ENCODE measurements at regions not wholly inside any gene's neighbourhood (a gene's known extent, or its start where the extent isn't known, plus 50 kb on each side); places are given as distances from the start of the nearest gene placed in this dataset.

DNA sequence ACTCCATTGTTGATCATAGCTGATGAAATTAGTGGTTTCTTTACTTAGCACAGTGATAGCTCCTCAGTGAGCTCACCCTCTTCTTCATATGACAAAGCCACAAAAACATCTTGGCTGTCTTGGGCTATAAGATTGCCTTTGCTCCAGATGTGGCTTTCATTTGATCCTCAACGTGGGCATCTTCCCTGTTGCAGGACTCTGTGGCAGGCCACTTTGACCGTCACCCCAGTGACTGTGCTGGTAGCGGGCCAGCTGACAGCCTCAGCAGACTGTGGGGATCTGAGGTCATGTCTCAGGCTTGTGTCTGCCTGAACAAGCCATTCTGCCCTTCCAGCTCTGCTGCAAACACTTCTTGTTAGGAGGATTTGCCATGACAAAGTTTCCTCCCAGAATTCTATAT lies 422.2 kb downstream of the NR2F1-AS1 start:
- DNase-seq, result no peak

DNA sequence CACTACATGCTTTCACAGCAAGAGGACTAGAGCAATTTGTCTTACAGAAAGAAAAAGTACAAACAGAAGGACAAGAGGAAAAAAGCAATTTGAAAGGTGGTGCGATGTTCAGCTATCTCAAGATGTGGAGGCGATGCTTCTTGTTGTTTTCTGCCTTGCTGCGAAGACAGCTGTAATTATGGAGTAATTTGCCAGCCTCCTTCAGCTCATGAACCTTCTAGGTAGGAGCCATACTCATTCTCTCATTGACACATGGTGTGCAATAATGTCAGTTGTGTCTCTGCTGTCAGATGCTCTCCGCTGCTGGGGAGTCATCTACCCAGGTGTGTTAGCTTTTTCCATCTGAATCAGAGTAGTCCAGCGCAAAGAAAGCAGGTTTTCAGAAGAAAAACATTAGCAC lies 424.5 kb downstream of the NR2F1-AS1 start:
- no peak for DNase-seq

DNA sequence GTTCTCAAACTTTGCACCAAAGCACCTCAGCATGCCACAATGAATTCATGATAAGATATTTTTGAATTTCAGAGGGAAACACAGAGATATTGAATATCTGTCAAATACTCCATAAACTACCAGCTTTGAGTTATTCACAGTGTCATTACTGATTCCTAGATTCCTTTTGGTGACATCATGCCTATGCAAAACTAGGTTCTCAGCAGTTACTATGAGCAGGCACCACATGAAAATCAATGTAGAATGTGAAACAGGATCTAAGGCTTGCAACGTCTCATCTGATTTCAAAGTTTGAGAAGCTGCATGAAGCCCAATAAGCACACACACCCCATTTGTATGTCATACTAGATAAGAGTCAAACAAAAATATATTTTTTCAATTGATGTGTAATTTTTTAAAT lies 426.5 kb downstream of the NR2F1-AS1 start:
- no peak for DNase-seq

DNA sequence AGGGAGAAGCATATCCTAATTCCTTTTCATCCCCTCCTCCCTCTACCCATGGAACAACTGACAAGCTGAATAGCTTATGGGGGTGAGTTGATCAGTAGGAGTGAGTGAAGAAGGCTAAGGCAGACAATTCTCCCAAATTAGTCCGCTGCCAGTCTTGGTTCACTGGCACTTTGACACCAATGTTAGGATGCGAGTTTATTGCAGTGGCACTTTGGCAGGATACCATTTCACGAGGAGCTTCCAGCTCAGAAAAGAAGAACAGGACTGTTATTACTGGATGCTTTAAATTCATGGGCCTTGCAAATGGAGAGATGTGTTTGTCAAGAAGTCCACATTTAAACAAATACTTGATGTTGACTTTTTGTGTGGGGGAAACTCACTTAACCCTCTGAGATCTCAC lies 427.6 kb downstream of the NR2F1-AS1 start:
- no peak for DNase-seq

DNA sequence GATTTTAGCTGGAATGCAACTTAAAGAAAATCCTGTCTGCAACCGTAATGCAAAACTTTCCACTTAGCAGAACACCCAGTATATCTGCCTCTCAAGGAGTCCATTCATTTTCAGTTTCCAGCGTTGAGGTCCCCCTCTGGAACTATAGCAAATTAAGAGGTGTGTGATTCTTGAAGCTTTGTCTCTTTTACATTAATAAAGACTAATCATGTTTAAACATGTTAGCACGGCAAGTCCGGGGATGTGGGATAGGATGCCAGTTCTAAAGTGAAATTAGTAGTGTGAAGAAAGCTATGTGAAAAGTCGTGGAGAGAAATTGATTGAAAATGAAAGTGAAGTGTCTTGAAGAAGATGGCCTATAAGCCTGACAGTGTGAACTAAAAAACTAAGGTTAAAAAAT lies 429.1 kb downstream of the NR2F1-AS1 start:
- DNase-seq, result no peak

DNA sequence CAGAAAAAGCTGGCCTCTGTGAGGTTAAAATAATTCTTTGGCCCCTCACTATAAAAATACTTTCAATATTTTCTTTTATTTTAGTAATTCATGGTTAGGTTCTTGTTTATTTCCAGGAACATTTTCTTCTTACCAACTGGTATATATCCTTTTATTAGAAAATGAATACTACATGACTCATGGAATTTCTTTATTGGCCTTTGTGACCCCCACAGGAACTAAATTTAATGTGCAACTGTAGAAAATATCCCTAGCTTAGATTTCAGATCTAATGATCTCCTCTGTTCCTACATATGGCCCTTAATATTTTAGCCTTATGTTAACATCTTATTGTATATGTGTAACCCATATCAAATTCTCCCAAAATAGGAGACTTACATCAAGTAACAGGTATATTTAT lies 429.9 kb downstream of the NR2F1-AS1 start:
- no peak for DNase-seq

DNA sequence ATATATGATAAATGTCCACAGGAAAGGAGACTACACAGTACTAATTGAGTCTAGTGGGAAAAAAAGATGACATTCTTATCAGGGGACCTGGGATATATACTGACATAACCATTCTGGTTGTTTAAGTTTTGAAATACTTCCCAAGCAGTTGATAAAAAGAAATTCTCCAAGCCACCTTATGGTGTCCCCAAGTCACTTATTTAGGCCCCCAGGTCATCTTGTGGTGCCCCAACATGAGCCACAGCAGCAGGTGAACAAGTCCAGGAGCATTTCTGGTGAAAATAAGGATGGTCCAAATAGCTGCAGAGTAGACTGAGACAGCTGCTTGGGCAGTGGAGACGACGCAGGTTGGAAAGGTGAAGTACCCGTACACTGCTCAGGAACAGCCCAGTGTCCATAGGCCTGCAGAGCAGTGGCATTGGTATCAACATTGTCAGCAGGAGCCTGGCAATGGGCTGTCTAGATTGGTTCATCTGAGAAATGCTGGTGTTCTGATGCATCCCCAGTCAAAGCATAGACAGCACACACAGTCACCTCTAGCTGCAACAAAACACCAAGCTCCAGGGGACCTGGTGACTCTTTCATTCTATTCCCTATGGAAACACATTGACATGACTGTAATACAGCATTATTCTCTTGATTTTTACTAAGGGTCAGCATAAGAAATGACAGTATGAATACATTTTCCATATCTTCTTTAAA lies 430.6 kb downstream of the NR2F1-AS1 start:
- DNase-seq, result no peak

DNA sequence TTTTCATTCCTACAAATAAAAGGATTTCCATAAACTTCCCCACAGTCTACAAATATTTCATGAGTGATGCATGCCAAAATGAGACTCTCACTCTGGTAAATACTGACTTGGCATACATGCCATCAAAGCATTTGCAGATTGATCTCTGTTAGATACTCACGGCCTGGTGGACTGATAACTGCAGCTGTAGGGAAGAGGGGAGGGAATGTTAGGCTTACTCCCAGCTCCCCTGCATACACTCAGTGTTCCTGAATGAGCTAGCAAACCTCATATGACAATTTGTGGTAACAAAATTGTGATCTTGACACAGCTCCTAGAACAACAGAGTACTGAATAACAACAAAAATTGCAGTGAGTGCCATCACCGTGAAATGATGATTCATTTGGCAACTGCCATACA lies 435.3 kb downstream of the NR2F1-AS1 start:
- DNase-seq, result no peak

DNA sequence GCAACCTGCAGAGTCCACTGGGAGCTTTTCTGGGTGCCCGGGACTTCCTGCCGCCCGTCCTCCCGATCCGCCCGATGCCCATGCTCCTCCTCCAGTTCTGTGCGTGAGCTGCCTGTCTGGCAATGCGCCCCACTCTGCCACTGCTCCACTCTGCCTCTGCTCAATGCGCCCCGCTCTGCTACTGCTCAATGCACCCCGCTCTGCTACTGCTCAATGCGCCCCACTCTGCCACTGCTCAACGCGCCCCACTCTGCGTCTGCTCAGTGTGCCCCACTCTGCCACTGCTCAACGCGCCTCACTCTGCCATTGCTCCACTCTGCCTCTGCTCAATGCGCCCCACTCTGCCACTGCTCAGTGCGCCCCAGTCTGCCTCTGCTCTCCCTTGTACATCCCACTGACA lies 436.0 kb downstream of the NR2F1-AS1 start:
- DNase-seq, result no peak

DNA sequence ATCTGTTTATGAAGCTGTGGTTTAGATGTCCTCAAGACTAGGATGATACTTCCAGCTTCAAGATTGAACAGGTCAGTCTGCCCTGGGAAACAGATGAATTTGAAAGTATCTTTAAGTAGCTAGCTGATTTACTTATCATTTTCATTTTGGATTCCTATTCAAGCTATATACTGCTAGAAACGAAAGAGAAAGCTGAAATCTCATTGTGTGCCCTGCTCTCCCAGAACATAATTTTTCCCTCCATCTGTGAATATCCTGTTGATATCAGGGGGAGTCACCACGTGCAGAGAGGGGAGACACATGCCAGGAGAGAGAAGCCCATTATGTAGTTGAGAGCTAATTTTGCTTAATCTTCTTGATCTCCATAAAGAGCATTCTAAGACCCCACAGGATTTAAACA lies 439.1 kb downstream of the NR2F1-AS1 start:
- no peak for DNase-seq

DNA sequence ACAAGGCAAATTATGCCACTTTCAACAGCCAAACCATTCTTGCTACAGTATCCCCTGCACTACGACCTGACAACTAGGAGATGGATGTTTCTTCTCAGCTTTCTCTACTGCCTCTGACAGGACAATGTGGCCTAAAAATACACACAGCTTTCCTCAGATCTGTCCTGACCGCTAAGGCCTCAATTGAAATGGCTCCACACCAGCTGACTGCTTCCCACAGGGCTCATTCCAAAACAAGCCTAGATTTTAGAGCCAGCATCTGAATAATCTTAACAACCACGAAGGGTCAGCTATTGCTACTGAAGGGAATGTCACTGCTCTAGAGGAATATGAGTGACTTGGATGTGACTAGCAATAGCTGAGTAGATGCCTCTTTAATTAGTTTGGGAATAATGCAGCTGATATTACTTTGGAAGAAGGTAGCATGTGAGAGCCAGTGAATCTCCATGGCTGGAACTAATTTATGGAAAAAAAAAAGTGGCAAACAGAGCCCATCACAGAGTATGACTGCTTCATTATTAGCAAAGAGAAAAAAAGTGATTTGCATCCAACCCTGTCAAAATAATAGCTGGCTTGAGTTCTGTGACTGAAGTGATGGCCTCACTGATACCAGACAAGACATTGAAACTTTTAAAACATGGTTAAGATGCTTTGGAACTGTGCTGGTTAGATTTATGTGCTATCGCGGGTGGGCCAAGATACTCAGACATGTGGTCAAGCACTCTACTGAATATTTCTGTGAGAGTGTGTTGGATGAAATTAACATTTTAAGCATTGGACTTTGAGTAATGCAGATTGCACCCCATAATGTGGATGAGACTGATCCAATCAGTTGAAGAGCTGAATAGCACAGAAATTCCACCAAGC lies 450.2 kb downstream of the NR2F1-AS1 start:
- DNase-seq, result no peak

DNA sequence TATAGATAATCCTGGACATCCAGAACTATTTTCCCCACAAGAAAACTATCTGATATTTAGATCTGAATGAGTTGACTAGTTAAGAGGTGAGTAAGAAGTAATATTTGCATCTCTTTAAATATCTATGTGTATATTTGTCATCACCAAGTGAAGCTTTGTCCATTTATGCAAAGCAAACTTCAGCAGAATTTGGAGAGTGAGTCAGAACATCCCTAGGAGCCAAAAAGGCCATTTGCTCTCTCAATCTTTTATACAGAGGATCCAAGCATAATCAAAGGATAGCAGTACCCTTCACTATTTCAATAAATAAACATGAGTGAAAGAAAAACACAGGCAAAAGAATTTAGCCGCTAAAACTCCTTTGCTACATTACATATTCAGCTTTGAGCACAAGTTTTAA lies 454.4 kb downstream of the NR2F1-AS1 start:
- DNase-seq, result no peak

DNA sequence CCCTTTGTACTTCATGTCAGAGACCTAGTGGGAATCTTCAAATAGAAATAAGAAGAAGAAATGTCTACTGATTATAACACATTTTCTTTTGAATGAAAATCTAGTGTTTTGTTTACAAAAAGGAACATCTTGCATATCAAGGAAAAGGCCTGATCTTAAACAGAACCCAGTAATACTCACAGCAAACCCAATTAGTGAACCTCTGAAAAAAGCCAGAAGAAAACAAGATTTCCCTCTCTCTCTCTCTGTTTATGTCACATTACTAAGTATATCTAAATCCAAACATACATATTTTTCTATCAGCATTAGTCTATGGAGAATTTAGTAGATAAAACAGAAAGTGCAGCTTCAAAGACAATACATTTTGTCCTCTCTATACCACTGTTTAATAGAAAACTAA lies 457.9 kb downstream of the NR2F1-AS1 start:
- DNase-seq, result no peak

DNA sequence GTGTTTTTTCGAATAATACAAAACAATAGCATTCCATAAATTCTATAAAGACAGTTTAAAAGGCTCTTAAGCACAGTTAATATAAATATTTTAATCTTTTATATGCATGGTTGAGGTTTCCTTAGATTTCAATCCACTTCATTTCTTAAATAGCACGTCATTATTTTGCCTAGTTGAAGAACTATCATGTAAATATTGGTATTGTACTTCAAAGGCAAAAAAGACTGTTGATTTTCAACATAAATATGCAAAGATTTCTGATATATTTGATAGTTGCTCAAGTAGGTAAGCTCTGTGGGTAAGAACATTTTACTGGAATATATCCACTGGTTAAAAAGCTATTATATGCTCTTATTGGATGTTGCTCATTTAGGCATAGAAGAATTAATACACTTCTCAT lies 458.6 kb downstream of the NR2F1-AS1 start:
- DNase-seq, result no peak

DNA sequence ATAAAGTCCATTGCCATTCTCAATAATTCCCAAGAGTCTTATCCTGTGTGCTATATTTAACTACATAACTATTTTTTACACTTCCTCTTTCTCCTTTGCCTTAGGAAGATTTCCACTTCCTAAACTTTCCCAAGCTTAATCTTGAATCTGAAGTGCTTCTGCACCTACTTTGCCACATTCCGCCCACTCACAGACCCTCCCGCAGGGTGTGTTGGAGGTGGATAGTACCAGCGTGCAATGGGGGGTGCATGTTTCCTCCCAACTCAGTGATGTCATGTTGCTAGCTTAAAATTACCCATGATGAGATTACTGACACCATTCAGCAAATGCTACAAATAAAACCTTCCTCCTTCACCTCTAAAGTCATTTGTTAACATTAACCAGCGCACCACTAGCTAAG lies 460.2 kb downstream of the NR2F1-AS1 start:
- no peak for DNase-seq

DNA sequence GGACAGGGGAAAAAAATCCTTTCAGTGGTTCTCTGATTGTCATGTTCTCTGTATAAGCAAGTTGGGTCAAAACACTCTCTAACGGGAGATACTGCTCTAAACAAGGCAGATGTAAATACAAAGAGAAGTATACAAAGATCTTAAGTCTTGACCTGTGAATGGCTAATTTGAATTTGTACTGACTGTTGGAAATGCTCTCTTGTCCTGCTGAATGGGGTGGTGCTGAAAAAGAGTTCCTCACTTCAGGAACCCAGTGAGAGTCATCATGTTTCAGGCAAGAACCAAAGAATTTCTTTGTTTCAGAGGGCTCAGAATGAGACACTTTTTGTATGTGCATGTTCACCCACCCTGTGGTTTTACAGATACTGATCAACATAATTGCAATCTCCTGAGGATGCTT lies 461.0 kb downstream of the NR2F1-AS1 start:
- DNase-seq, result no peak

DNA sequence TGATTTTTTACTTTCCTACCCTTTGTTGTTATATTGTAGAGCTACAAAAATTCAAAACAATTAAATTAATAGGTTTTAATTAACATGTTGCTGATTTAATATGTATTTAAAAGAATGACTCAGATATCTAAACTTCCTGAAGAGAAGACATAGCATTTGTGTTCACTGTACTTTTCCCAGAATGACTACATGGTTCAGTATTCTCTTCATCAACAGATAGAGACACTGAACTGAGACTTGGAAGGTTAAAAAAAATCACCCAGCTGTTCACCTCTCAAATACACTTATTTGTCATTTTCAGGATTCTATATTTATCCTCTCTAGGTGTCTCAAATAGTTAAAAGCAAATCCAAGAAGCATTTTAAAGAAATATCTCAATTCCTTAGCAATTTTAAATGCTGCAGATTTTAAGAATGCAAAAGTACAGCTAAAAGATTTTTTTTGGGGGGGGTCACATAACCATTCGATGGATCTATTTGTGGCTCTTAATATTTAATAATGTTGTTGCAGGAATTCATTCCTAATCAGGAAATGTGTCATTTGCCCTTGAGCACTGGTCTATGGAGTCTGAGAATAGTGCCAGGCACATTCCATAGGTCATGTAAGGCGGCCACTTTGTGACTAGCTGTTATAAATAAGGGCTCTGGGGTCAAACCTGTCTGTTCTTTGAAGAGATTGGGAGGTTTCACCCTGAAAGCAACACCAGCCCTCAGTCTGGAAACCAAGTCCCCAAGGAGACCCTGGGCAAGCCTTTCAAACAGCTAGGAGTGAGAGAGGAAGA lies 463.1 kb downstream of the NR2F1-AS1 start:
- DNase-seq, result no peak

DNA sequence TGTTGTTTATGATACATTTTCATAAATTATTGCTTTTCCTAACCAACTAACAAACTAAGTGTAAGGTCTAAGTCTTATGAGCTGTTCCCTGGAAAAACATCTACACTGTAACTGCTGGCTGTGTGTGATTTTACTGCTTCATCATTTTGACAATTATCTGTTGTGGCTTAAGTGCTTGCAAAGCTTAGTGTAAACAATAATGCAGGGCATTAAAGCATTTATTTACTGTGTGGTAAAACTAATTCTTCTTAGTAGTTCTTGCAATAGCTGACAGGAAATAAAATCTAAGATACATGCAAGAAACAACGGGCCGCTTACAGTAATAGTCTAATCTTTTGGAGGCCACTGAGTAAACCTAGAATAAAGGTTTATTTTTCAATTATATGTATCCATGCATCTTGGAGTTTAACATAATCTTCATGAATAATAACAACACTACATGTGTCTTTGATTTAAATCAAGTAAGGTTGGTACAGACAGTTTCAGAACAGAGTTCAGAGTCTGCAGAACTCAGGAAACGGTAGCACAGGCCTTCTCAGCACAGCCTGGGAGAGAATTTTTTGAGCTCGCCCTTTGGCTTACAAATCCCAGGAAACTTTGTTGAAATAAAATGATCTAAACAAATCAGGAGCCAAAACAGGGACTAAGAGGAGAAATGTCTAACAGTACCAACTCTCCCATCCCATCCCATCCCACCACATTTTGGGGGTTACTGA lies 473.1 kb downstream of the NR2F1-AS1 start:
- DNase-seq, result no peak

DNA sequence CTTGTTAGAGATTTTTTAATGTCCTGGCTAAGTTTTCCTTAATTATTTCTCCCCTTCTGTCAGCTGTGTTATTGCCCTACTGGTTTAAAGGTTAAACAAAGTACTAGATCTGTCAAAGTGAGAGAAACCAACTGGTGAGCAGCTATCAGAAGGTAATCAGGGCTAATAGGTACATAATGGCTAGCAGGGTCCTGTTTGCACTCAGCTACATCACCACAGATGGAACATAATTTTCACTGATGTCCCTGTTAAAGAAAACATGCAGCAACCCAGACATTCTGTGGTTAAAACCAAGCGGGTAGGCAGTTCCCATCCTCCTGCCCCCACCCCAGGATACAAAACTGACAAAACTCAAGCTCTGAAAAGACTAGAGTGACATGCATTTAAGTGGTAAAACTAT lies 473.9 kb downstream of the NR2F1-AS1 start:
- no peak for DNase-seq

DNA sequence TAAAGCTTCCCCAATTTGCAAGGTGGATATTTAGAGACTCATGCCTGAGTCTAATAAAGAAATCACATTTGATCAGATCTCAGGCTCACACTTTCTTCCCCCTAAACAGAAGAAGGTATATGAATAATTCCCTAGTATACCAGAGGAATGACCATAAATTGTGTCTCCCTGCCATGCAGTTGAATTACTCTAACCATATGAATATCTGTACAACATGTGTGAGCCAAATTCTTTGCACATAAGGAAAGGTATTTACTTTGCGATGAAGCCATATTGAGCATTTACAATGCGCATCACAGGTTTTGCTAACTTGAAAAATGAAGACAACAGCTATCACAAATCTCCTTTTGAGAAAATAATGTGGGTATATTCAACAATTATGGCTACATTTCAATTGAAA lies 479.4 kb downstream of the NR2F1-AS1 start:
- DNase-seq, result no peak

DNA sequence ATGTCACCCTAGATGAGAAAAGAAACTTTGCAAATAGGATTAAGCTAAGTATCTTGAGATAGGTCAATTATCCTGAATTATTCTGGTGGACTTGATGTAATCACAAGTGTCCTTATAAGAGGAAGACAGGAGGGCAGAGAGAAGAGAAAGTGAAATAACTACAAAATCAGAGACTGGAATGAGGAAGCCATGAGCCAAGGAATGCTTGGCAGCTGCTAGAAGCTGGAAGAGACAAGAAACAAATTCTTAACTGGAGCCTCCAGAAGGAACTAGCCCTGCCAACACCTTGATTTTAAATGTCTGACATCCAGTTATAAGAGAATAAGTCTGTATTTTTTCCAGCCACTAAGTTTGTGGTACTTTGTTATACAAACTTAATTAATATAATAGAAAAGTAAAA lies 480.0 kb downstream of the NR2F1-AS1 start:
- no peak for DNase-seq

DNA sequence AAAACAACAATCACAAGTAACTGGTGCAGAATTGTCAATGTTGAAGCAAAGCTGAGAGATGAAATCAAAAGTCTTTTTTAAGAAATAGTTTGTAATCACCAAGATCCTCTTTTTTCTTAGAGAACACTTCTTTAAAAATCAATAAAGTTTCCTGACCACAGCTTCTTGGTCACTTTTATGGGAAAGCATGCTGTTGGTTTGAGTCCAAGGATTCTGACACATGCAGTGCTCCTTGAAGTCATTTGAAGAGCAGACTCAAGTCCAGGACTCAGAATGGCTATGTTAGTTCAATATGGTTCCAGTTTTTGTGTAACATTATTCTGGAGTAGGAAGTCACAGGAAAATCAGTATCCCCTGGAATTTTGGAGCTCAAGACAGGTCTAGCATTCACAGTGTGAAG lies 480.6 kb downstream of the NR2F1-AS1 start:
- DNase-seq, result no peak

DNA sequence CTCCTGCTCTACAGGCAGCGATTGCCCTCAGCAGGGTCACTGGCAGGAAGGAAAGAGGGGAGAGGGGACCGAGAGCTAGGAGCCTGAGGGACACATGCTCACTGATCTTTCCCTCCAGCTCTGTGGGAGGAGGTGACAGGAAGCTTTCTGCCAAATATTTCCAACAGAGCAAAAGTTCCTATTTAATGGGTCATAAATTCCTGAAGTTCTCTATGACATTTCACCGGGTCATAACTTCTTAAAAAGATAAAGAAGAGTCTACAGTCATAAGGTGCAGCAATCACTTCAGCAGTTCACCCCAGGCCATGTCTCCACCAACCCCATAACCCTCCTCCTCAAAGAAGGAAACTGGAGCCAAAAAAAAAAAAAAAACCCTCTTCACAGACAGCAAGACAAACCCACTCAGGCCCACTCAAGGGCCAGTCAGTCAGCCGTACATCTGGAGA lies 481.1 kb downstream of the NR2F1-AS1 start:
- no peak for DNase-seq

Measured in central memory CD4-positive, alpha-beta T cell (primary cell).